NOMO-1 treated with dmso at 0.1 percent for 144 hours (cell line): ENCODE measurements at regions not wholly inside any gene's neighbourhood (a gene's known extent, or its start where the extent isn't known, plus 50 kb on each side); places are given as distances from the start of the nearest gene placed in this dataset.
A peak's percentile ranks its signal among the peaks of the same experiment; 100 is the strongest.
"Not testable (repeated sequence)": the region's sequence is repeated elsewhere in the genome, so short reads cannot be mapped to it uniquely, and the experiment has no call there.

Experiments
- DNase-seq: peaks from one replicate; lab custom pipeline; 2025; ENCODE audit not compliant: unreplicated experiment; lab: John Stamatoyannopoulos, UW

- no peak for DNase-seq
Measured at GRCh38 chr7:54343511-54343910, 198.7 kb upstream of the VSTM2A start.

DNA sequence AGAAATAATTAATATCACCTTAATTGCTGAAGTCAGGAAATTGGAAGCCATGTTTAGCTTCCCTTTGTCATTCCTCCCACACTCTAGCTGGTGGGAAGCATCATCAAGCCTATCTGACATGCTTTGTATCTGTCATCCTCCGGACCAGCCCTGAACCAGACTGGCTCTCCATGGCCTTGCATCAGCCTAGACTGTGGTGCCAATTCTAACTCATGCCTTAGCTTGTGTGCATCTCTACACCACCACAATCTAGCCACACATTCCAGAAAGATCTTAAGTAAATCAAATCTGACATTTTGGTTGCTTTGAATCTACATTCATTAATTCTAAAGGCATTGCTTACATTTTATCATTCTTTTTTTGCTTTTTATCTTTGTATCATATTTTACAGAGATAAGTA, 196.4 kb upstream of the VSTM2A start:
- DNase-seq = no peak

- DNase-seq = no peak
Measured at GRCh38 chr7:54349229-54349628, 192.9 kb upstream of the VSTM2A start.

DNA sequence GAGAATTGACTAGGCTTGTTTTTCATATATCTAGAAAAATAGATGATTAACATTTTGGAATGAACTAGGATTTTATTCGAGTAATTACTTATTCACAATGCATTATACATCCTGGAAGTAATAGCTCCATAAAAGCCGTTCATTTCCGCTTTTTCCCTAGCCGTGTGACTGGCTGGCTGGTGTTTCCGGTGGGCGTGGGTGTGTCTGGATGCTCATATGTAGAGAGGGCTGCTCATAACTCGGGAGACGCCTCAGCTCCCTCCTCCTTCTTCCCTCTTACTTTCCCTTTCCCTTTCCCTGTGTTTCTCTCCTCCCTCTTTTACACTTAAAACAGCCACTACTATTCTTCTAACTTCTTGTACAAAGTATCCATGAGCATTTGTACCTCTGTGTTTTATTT, 187.7 kb upstream of the VSTM2A start:
- no peak for DNase-seq

GRCh38 chr7:54355842-54356241, 186.3 kb upstream of the VSTM2A start:
- no peak for DNase-seq

GRCh38 chr7:54360075-54360840, 181.9 kb upstream of the VSTM2A start:
- no peak for DNase-seq

DNA sequence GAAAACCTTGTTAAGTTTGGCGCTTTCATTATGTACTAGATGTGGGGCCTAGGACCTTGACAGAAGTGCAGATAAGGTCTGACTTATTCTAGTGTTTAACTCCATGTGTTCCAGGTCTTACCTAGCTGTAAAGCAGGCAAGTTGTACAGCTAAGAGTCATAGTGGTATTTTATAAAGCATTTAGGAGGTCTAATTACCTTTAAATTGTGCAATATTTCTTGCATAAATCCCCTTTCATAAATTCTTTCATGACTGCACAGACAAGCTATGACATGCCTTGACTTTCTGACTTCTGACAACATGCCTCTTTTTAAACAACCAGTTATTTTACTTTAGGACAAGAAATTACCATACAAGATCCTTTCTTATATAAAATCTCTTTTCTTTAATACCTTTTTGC, 151.6 kb upstream of the VSTM2A start:
- DNase-seq = no peak

GRCh38 chr7:54392935-54393334, 149.2 kb upstream of the VSTM2A start:
- no peak for DNase-seq

GRCh38 chr7:54394834-54395233, 147.3 kb upstream of the VSTM2A start:
- peak; percentile 24 for DNase-seq

DNA sequence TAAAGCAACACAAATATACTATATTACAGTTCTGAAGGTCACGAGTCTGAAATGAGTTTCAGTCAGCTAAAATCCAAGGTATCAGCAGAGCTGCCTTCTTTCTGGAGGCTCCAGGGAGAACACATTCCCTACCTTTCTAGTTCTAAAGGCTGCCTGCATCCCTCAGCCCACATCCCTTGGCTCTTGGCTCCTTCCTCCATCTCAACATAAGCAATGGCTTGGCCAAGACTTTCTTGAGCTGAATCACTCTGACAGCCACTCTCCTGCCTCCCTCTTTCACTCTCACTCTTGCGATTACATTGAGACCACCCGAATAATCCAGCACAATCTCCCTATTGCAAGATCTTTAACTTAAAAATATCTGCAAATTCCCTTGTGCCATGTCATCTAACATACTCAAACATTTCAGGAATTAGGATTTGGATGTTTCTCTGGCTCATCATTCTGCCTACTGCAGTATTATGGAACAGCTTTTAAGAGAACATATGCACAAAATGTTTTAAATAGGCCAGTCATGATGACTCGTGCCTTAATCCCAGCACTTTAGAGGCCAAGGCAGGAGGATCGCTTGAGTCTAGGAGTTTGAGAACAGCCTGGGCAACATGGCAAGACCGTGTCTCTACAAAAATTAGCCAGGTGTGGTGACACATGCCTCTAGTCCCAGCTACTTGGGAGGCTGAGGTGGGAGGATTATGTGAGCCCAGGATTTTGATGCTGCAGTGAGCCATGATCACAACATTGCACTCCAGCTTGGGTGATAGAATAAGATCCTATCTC, 144.2 kb upstream of the VSTM2A start:
- peak; percentile 14 for DNase-seq

DNA sequence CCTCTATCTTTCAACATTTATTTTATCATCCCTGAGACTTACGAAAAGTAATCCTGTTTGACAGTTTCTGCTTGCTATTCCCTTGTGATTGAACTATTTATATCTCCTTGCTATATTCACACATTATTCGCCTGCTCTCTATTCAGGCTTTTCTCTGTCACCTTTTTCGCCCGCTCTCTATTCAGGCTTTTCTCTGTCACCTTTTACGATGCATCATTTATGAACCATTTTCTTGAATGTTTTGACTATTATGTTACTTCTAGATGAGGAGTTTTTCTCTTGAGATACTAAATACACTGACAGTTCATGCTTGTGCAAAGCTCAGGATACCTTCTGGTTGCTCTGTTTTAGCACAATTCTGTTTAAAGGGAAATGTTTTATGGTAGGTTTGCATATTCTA, 143.3 kb upstream of the VSTM2A start:
- no peak for DNase-seq

- no peak for DNase-seq
Measured at GRCh38 chr7:54409917-54410316, 132.3 kb upstream of the VSTM2A start.

DNA sequence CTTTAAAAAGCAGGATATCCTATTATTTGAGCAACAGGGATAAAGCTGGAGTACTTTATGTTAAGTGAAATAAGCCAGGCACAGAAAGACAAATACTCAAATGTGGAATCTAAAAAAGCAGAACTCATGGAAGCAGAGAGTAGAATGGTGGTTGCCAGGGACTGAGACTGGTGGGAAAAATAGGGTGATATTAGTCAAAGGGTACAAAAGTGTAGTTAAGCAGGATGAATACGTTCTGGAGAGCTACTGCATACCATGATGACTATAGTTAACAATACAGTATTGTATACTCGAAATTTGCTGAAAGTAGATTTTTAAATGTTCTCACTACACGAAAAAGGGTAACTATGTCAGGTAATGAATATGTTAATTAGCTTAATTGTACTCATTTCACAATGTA, 125.5 kb upstream of the VSTM2A start:
- no peak for DNase-seq

- no peak for DNase-seq
Measured at GRCh38 chr7:54419209-54419608, 123.0 kb upstream of the VSTM2A start.

GRCh38 chr7:54426406-54426805, 115.8 kb upstream of the VSTM2A start:
- peak; percentile 44 for DNase-seq

GRCh38 chr7:54429111-54429510, 113.1 kb upstream of the VSTM2A start:
- no peak for DNase-seq

GRCh38 chr7:54439391-54439790, 102.8 kb upstream of the VSTM2A start:
- no peak for DNase-seq

- not testable (repeated sequence) for DNase-seq
Measured at GRCh38 chr7:54444046-54444686, 98.0 kb upstream of the VSTM2A start.

- DNase-seq = not testable (repeated sequence)
Measured at GRCh38 chr7:54453168-54453567, 89.0 kb upstream of the VSTM2A start.

- DNase-seq = not testable (repeated sequence)
Measured at GRCh38 chr7:54454700-54455099, 87.5 kb upstream of the VSTM2A start.

- DNase-seq = no peak
Measured at GRCh38 chr7:54465095-54465494, 77.1 kb upstream of the VSTM2A start.

GRCh38 chr7:54469740-54470139, 72.4 kb upstream of the VSTM2A start:
- no peak for DNase-seq
